HT-29 (cell line): ENCODE measurements at regions not wholly inside any gene's neighbourhood (a gene's known extent, or its start where the extent isn't known, plus 50 kb on each side); places are given as distances from the start of the nearest gene placed in this dataset.
"Not testable (repeated sequence)": the region's sequence is repeated elsewhere in the genome, so short reads cannot be mapped to it uniquely, and the experiment has no call there.

Experiments
- DNase-seq: peaks from one replicate; pipeline ENCODE4 v3.0.0-alpha.2; 2015; ENCODE audit warnings: low spot score

DNA sequence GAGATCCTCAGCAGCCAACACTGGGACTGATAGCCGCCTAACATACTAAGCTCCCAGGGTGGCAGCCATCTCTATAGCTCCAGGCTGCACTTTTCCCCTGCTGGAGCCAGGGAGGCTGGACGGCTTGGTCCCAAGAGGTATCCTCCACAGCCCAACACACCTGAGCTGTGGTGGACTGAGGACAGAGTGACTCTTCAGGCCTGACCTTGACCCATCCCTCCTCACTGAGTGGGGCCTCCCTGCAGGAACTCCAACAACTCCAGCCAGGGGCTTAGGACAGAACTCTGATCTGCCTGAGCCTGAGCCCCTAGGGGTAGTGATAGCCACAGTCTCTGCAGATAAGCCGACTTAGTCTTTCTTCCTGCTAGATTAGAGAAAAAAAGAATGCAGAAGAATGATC is 958.1 kb upstream of the PRR20A start:
- no peak for DNase-seq

DNA sequence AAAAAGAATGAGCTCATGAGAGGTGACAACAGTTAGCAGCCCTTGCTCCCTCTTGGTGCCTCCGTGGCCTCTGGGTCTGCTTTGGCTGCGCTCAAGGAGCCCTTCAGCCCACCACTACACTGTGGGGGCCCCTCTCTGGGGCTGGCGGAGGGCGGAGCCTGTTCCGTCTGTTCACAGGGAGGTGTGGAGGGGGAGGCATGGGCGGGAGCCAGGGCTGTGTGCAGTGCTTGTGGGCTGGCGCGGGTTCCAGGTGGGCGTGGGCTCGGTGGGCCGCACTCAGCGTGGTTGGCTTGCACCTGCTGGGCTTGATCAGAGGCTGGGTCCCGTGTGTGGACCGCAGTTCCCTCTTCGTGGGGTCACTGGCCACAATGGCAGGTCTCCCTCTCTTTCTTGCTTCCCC is 953.4 kb upstream of the PRR20A start:
- no peak for DNase-seq

DNA sequence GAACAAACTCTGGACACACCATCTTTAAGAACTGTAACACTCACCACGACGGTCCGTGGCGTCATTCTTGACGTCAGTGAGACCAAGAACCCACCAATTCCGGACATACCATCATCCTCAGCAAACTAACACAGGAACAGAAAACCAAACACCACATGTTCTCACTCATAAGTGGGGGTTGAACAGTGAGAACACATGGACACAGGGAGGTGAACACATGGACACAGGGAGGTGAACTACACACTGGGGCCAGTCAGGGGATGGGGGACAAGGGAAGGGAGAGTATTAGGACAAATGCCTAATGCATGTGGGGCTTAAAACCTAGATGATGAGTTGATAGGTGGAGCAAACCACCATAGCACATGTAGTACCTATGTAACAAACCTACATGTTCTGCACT is 952.1 kb upstream of the PRR20A start:
- DNase-seq, result not testable (repeated sequence)

DNA sequence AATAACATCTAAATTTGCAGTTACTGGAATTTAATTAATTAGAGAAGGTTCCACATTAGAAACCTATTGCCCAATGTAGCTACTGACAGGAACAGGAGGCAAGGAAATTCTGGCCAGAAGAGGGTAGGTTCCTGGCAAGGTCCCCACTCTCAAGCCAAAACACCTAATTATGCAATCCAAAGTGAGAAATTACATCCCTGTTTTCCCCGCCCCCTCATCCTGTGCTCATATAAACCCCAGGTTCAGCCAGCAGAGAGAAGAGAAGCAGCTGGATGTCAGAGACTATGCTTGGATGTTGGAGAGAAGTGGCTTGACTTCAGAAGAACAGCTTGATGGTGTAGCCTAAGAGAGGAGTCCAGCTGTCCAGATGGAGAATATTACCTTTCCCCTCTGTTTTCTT is 951.3 kb upstream of the PRR20A start:
- no peak for DNase-seq

DNA sequence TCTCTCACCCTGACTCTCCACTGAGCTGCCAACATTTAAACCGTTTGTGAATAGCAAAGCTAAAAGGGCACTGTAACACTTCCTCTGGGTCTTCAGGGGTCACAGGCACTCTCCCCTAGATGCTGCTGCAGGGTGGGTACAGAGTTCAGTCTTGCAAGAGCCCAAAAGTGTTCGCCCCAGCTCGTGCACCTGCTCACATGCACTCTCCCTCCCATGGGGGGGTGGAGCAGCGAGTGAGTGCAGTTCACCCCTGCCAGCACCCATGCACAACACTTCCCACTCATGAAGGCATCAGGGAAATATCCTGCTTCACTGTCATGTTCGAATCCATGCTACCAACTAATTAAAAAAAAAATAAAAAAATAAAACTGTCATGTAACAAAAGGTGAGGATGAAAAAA is 950.7 kb upstream of the PRR20A start:
- DNase-seq, result no peak

DNA sequence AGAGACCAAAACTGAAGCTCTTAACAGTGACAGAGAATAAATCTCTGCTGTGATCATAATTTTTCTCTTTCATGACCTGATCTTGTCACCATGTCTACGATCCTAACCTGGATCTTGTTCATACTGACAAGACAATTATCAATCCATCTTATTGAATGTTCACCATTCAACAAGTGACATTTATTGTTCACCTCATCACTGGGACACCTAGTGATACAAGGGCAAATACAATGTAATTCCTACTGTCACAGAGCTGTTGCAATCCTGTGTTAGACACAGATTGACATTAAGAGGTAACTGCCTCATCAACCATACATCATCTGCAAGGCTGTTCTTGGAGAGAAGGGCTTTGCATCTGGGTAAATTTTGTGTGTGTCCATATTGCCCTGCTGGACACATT is 942.4 kb upstream of the PRR20A start:
- DNase-seq, result no peak

DNA sequence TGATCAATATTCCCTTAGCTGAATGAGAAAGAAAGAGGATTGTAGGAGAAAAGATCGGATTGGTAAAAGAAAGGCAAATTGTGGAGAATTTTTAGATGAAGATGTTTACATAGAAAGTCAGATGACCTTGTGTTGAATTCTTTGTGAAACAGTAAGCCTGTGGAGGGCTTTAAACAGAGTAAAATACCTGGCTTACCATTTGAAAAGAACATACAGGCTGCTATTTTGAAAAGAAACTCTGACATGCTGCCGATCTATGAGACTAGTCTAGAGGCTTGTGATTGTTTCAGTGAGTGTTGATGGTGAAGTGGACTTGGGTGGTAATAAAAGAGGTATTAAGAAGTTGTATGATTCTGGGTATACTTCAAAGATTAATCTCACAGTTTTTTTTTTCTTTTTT is 938.9 kb upstream of the PRR20A start:
- DNase-seq, result no peak

DNA sequence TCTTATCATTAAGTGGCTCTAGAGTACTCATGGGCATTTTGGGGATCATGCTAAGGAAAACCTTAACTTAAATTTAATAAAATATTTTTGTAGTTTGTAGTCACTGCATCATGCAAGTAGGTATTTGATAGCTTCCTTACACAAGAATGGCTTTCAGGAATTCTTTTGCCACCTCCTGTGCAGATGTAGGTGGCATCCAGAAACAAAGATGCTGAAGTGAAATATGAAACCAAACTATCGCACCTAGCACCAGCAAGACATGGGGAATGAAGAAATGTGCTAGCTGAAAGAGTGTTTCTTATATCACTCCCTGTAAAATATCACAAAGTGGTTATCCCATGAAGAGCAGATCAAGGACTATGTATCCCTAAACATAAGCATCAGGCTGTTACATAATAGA is 924.5 kb upstream of the PRR20A start:
- no peak for DNase-seq

DNA sequence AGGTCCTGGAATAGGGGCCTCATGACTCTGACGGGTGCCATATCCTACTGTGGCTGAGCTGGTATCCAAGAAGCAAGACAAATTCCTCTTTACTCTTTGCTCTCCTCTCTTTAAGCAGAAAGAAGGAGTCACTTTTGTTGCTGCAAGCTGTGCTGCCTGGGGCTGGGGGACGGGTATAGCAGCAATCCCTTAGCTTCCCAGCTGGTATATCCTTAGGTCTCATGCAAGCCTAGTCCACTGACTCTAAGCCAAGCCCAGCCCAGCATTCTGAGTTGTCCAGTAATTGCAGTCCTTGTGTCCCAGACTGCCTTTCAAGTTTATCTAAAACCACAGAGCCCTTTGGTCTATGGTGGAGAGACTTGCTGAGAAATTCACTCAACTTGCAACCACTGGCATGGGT is 893.0 kb upstream of the PRR20A start:
- no peak for DNase-seq

DNA sequence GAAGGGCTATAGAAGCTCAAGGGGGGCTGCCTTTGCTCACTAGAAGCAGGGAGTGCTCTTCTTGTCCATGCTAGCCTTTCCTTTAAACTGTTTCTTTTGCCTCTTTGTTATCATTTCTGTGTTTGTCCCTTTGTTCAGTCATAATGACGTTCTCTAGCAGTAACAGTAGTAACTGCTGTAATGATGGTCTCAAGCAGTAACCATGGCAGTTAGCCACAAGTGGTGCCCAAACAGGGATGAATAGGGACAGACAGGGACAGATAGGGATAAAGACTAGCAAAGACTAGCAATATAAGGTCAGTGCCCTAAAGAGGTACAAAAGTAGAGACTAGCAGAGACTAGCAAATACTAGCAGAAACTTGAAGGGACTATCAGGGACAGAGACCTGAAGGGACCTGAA is 869.0 kb upstream of the PRR20A start:
- DNase-seq, result no peak

DNA sequence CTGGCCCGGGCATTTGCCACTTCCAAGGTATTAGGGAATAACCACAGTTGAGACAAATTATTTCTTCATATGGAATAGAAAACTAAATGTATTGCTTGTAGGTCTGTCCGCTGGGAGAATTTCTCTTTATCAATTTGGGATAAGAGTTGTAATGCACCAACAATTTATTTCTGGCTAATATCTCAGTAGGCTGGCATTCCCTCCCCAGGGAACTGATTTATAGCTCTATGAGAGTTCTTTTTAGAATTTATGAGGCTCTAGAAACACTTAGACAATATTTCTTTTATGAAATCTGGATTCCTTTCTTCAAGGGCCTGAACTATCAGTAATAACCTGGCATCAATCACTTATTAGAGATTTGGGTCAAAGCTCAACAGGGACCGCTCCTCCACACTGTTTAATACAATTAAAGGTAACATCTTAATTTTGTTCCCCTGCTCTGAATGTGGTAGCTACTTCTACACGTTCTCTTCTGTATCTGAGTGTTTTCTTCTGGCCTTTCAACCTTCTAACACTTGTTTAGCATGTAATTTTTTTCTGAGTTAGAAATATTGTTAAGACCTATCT is 857.4 kb upstream of the PRR20A start:
- DNase-seq, result no peak

DNA sequence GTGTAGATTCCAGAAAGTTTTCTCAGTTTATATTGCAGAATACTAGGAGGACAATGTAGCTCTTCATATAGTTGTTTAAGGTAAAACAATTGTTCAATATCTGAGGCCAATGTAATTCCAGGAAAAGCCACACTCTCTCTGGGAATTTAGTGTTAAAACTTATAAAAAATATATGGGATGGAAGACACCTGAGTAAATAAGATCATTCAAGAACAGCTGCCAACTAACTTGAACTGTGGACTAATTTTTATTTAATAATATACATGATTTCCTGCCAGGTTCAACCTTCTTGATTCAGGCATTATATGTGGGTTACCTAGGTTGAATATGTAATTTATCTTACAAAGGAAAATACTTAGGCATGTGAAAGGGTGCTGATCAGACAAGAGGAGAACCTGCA is 841.1 kb upstream of the PRR20A start:
- DNase-seq, result no peak

DNA sequence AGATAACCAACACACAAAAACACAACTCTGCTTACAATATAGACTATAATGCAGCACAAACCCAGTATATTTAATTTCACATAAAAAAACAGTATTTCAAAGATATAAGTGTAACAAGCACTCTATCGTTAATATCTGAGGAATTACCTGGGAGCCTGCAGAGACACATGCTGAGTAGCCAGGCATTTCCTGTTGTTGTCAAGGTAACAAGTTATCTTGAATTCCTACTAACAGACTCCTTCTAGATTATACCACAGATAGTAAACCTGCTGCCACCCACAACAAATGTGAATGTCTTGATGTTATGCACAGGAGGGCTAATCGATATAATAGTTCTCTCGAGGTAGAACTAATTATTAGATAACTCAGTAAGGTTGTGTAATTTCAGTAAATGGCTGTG is 826.0 kb upstream of the PRR20A start:
- peak; percentile 10 for DNase-seq

DNA sequence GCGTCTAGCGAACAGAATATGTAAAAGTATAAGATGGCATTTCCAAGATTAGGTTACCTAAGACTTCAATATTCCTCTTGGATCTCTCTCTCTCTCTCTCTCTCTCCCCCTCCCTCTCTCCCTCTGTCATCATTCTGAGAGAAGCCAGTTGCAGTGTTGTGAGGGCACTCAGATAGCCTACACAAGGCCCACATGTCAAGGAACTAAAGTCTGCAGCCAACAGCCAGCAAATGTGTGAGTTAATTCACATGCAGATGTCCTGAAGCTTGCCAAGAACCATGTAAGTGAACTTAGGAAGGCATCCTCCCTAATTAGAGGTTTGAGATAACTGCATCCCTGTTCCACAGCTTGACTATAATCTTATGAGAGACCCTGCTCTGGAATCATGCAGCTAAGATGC is 822.9 kb upstream of the PRR20A start:
- DNase-seq, result no peak

DNA sequence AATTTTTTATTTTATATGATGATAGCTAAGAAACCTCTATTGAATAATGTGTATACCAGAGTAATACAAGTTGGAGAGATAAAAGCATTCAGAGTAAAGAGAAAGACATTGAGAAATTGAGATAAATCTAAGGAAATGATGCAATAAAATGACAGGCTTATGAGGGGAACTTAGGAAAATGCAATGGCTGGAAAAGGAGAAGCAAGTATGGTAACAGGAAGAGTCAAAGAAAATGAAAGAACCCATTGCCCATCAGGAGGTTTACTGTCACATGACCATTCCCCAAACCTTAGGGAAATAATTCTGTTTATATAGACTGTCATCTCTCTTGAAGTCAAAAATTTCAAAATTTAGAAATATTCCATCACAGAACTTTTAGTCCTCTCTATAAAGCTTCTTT is 808.0 kb upstream of the PRR20A start:
- no peak for DNase-seq

DNA sequence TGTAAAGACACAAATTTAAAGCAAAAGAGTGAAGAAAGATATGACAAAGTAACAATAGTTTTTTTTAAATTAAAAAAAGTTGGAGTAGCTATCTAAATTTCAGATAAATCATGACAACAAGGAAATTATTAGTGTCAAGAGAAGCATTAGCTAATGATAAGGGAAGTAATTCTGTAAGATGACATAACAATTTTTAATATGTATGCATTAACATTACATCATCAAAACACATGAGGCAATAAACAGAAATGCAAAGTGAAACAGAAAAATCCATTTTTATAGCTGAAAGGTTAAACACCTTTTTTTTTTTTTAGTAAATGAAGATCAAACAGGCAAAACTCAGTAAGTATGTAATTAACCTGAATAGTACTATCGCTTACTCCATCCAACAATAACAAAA is 804.9 kb upstream of the PRR20A start:
- DNase-seq, result no peak

DNA sequence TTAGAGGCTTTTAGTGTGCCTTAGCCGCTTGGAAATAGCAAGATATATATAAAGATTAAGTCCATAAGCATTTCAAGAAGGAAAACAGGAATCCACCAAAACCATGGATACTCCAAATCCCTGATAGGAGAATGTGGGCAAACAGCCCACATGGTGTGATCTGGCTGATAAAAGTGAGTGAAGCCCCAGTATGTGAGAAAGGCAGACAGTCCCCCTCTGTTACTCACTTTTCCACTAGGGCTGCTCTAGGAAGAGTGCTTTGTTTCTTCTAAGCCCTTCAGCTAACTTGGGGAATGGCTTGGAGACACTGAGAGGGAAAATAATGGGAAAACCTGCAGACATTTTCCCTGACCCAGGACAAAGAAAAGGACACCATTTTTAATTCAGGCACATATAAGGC is 802.3 kb upstream of the PRR20A start:
- no peak for DNase-seq

DNA sequence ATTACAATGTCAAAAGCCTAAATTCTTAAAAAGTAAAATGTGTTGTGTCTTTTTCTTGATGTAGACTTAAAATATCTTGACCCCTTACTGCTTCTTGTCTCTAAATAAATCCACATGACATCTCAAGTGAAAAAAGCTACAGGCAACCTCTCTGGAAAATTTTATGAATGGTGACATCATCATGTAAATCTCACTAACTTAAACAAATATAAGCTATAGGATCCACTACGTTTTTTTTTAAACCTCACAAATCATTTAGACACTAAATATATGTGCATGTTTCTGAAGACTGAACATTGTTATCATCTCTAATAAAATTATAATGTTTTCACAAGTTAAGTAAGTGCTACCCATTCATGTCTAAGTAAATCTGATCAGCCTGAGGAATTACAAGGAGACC is 793.7 kb upstream of the PRR20A start:
- DNase-seq, result no peak

DNA sequence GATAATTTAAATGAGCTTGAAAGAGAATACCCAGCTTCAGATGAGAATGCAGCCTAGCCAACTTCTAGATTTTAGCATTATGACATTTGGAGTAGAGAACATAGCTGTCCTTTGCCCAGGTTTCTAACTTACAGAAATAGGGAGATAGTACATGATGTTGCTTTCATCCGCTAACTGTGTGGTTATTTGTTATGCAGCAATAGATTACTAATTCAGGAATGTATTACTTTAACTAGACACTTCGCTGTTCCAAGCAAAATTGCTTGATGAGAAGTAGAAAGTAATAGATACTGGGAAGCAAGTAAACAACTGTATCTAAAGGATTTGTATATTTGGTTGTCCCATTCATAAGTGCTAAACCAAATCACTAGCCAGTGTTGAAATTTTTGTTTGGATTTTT is 790.9 kb upstream of the PRR20A start:
- no peak for DNase-seq

DNA sequence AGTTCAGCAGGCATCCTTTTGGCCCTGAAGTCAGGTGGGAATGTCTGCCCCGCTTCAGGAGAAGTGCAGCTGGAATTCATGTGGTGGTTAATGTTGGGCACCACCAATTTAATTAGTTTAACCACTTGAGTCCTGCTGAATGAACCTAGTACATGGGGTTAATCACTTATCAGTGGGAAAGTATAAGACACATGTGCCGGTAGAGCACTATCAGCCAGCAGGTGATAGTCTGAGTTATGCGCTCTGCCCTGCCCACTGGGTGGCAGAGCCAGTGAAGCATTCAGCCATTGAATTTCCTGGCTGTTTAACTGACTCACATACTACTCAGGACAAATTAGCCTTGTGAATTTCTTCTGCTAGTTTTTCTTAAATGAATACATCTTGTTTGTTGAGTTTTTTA is 789.7 kb upstream of the PRR20A start:
- DNase-seq, result peak; percentile 47

DNA sequence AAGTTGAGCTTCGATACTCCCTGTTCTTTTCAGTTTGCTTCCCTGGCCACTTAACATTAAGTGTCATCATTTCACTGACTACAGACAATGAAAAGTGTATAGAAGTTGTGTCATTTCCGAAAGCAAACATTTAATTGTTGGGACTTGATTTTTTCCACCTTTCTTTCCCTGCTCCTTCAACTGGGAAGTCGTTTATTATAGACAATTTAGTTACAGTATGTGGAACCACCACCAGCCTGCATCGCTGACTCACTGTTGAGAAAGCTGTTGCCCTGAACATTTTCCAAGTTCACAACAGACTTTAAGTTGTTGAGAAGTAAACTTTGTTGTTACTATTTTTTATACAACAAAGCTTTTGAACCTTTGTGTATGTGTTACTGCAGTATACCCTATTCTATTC is 788.4 kb upstream of the PRR20A start:
- no peak for DNase-seq

DNA sequence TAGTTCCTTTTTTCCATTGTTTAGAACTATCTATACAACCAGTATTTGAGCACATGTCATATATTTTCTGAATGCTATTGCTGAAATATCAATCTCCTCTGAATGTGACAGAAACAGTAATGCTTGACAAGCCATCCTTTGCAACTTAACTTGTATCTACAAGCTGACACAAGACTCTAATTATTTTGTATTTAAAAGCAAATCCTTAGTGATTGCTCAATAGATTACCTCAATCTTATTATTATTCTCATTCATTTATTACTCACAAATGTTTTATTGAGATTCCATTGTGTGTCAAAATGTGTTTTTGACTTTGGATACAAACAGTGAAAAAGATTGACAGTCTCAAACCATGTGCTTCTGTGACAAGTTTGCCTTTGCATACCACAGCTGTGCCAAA is 787.8 kb upstream of the PRR20A start:
- no peak for DNase-seq

DNA sequence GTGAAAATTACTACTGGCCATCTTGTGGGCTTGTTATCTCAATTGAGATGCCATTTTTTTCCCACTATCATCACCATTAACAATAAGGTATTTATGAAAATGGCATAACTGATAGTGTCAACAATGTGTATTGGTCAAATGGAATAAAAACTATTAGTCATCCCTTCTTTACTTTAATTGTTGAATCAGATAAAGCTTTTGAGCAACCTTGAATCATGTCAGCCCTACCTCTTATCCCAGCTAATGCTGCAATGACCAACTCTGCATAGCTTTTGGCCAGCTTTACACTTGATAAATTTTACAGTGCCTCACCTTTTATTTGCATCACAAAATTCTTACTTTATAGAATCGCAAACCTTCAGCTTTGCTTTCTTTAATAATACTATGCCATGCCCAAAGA is 784.0 kb upstream of the PRR20A start:
- no peak for DNase-seq

DNA sequence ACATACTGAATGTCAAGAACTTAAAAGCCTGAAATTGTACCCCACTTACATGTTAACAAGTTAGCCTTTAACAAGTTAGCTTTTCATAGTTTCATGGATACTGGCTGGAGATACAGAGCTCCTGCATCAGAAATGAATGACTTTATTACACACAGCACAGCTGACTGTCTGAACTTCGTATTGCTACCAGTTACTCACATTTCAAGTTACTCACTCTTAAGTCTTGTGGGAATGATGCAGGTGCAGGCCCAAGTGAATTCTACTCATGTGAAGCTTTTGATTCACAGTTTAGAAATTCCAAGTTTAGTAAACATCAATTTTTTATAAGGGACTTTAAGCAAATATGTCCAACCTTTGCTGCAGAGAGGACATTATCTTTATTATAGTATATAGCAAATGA is 762.2 kb upstream of the PRR20A start:
- no peak for DNase-seq

DNA sequence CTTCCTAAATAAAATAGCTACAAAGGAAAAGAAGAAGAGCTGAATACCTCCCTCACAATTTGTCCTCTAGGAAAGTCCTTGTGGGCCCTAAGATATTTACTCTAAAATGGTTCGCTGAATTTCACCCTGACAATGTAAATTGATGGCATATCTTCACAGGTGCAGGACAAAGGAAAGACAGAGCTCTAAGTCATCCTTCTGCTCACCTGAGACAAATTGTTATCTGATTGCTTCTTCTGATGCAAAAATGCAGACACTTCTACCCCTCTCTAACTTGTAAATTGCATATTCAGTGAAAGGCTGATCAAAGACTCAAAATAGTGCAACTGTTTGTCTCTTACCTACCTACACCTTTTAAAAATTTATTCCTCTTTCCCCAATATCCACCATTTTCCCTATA is 747.2 kb upstream of the PRR20A start:
- DNase-seq, result no peak
